GM19023 (cell line): ENCODE measurements at regions not wholly inside any gene's neighbourhood (a gene's known extent, or its start where the extent isn't known, plus 50 kb on each side); places are given as distances from the start of the nearest gene placed in this dataset.

Experiments
- ATAC-seq: cut with Tn5 transposase; IDR thresholded peaks from one replicate; pipeline ENCODE4 v1.9.1; 2021; ENCODE audit warnings: mild to moderate bottlenecking, moderate library complexity; ENCODE audit not compliant: unreplicated experiment

DNA sequence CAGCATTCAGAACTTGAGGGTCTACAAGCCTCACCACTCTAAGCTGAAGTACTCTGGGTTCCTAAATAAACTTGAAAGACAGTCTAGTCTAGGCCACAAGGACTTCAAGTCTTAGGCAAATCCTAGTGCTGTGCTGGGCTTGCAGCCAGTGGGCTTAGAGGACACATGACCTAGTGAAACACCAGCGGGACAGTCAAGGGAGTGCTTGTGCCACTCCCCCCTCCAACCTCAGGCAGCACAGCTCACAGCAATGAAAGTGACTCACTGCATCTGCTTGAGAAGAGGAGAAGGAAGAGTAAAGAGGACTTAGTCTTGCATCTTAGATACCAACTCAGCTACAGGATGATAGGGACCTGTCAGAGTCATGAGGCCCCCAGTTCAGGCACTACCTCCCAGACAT, 438.1 kb downstream of the IPO8 start:
- ATAC-seq, result no peak

DNA sequence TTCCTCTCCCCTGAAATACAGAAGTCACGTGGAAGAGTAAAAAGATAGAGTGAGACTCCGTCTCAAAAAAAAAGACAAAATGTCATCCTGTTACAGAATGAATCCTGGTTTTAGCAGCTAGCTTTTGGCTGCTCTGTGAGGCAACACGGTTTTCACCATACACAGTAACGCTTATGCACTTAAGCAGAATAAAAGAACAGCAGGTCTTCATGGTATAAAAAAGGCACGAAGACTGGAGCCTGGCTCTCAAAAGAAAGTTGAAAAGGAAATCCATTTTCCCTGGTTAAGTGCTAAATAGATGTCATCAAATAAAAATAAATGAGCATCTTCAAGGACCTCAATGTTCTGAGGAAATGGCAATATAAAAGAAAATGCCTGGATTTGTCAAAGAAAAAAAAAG, 444.1 kb downstream of the IPO8 start:
- no peak for ATAC-seq

- ATAC-seq, result no peak
These were observed 452.2 kb downstream of the IPO8 start for GRCh38 chr12:30243426-30243825.

DNA sequence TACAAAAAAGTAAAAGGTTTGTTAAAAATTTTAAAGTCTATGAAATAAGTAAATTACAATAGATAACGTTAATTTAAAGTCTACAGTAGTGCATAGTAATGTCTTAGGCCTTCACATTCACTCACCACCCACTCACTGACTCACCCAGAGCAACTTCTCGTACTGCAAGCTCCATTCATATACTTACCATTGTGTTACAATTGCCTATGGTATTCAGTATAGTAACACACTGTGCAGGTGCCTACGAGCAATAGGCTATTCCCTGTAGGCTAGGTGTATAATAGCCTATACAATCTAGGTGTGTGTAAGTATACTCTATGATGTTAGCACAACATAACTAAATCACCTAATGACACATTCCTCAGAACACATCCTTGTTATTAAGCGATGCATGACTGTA, 435.3 kb upstream of the TMTC1 start:
- no peak for ATAC-seq

DNA sequence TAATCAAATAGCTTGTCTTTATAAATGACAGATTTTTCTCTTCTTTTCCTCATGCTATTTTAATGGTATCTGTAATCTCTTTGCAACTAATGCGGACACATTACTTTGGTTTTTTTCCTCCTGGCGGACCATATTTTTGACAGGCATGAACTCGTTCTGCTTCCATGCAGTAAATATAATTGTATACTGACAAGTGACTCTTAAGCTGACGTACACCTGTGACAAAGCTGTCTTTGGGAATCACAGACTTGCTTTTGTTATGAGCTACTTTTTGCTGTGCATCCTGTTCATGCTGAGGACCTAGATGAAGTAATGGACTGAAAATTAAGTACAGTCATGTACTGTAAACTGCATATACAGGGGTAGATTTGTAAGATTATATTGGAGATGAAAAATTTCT, 434.3 kb upstream of the TMTC1 start:
- ATAC-seq, result no peak

DNA sequence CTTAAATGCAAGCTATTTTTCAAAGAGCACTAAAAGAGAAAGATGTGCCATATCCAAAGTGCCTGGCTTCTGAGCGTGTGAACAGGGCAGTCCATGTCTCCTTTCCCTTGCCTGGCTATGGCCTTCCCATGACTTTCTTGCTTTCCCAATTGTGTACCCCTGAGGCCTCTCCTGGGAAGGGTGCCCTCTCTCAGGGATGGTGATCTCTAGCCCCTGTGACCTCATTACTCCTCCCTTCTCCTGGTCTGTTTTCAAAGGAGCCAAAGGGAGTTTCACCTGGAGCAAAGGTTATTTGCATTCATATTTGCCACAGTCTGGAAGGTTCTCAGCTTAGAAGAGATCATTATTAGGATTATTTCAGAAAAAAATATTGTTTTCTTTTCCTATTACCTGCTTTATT, 429.4 kb upstream of the TMTC1 start:
- no peak for ATAC-seq

DNA sequence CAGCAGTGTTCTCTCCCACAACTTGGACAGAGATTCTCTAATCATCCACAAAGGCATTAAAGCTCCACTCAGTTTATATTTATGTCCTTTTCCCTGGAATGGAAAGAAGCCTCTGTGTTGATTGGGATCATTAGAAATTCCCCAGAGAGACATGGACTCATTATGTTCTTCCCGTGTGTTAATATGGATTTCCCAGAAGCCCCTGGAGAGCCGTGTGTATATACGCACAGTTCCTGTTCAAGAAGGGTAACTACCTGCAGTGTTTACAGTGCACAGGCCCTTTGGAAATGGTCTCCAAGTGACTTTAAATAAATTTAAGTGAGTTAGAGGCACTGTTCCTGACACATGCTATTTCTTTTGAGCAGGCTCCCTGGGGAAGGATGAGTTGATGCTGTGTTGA, 428.0 kb upstream of the TMTC1 start:
- no peak for ATAC-seq

- no peak for ATAC-seq
These were observed 420.2 kb upstream of the TMTC1 start for GRCh38 chr12:30203981-30204380.

- ATAC-seq, result no peak
These were observed 418.9 kb upstream of the TMTC1 start for GRCh38 chr12:30202521-30203254.

DNA sequence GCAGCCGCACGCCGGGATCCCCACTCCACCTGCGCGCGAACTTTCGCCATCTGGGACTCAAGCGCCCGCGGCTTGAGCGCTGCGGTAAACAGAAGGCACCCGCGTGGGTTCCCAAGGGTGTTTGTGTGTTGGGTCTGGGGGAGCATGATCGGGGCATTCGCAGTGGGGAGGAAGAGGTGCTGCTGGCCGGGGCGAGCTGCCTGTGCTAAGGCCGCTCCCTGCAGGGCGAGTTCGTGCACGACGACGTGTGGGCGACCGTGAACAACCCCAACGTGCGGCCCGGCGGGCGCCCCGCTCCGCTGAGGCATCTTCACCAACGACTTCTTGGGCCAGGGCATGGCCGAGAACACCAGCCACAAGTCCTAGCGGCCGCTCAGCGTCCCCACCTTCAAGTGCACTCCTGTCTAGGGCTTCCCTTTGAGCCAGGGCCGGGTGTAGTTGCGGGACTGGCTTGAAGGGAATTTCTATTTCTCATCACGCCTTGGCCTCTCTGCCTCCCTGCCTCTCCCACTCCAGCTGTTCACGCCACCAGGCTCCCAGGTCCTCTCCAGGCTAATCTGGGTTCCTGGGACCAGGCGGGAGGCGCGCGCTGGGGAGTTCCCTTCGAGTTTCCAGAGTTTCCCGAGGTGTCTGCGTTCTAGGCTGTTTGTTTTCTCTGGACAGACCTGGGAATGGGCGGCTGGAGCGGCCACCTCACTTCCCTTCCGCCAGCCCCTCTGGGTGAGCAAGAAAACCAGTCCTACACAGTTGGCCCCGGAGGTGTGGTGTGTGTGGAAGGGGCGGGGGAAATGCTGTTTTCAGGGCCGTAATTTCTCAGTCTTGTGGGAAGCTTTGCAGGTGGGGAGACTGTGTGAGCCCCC, 417.8 kb upstream of the TMTC1 start:
- ATAC-seq, result no peak

DNA sequence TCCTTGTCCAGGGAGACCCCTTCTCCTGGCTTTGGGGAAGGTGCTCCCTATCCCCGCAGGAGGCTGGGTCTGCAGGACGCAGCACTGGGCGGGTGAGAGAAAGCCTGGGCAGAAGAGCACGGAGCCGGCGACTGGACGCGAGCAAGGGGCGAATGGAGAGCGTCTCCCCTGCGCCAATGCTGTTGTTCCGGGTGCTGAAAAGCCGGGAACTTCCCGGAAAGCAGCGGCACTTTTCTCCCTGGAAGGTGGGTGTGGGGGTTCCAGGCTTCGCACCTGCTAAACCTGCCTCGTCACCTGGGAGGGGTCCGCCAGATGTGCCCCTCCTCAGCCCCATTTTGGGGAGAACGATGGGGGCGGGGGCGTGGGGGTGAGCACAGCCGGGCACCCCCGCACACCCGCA, 417.1 kb upstream of the TMTC1 start:
- ATAC-seq, result no peak

DNA sequence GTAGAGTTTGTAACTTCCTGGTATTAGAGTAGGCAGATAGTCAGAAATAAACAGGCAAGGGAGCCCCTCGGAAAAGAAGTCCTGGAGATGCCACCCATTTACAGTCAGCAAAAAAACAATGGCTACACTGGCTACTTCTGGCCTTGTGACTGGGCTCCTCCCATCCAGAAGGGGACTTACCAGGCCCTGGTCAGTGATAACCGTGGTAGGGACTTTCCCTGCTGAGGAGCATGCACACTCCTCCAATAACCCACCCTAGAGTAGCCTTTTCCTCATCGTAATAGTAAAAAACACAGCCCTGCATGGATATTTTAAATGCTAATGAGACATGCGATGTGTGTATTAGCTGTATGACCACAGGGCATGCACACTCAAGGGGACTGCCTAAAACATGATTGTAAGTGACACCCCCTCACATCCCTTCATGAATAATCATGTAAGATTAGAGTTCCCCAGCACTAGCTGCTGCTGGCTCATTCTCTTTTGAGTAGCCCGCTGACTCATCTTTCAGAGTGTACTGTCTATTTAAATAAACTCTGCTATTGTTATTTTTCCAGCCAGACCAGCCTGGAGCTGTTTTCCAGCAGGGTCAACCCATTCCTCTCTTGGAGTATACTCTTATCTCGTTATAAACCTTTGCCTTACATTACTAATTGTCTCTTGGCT, 413.8 kb upstream of the TMTC1 start:
- ATAC-seq, result peak; percentile 76

GRCh38 chr12:30191696-30192455, 408.1 kb upstream of the TMTC1 start:
- no peak for ATAC-seq

- ATAC-seq, result no peak
These were observed 405.0 kb upstream of the TMTC1 start for GRCh38 chr12:30188602-30189326.

- no peak for ATAC-seq
These were observed 403.7 kb upstream of the TMTC1 start for GRCh38 chr12:30187426-30187825.

DNA sequence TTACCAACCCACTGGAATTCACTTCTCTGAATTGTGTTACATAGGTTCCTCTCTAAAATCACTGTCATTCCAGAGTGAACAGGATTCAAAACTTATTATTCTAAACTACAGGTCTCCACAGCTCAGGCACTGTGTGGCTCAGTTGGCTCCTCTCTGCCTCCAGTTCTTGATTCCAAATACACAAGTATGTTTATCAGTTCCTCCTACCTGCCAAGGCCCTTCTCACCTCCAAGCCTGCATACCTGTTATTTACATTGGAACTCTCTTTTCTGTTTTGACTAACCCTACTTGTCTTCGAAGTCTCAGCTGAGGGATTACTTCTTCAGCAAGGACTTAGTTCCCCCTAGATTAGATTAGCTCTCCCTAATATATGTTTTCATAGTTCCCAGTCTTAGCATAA, 397.6 kb upstream of the TMTC1 start:
- no peak for ATAC-seq

- no peak for ATAC-seq
These were observed 396.9 kb upstream of the TMTC1 start for GRCh38 chr12:30180602-30181001.

DNA sequence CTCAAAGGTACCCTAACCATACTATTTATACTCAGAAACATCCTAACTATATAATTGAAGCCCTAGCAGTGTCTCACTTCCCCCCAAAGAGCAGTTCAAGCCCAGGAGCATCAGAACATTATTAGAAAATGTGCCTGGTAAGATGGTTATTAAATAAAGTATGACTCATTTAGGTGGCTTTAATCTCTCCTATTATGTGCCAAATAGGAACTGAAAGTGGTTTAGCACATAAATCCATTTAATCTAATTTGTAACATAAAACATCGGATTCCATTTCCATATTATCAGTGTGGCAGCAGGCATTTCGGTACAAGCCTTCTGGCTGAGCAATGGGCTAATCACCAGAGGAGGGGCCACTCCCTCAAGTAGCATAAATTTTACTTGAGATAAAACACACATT, 395.2 kb upstream of the TMTC1 start:
- ATAC-seq, result no peak

DNA sequence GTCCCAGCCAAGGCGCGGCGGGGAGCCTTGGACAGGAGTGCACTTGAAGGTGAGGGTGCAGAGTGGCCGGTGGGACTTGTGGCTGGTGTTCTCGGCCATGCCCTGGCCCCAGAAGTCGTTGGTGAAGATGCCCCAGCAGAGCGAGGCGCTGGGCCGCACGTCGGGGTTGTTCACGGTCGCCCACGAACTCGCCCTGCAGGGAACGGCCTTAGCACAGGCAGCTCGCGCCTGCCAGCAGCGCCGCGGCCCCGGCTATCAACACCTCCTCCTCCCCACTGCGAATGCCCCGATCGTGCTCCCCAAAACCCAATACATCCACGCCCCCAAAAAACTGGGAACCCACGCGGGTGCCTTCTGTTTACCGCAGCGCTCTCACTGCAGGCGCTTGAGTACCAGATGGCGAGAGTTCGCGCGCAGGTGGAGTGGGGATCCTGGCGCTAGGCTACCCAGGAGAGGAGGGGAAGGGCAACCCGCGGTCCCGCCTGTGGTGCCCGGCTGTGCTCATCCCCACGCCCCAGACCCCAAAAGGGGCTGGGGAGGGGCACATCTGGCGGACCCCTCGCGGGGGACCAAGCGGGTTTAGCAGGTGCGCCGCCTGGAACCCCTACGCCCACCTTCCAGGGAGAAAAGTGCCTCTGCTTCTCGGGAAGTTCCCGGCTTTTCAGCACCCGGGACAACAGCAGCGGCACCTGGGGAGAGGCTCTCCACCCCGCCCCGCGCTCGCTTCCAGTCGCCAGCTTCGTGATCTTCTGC, 386.3 kb upstream of the TMTC1 start:
- ATAC-seq, result no peak
